Caki2 (cell line): ENCODE measurements at regions not wholly inside any gene's neighbourhood (a gene's known extent, or its start where the extent isn't known, plus 50 kb on each side); places are given as distances from the start of the nearest gene placed in this dataset.
"Not testable (repeated sequence)": the region's sequence is repeated elsewhere in the genome, so short reads cannot be mapped to it uniquely, and the experiment has no call there.

Source experiments
- DNase-seq: peaks from one replicate; pipeline ENCODE4 v3.0.0-alpha.2; 2015; ENCODE audit warnings: low read depth
- in situ Hi-C: cut with HindIII; loops from 2 replicates; pipeline ENCODE4 v1.10.0; 2016; ENCODE audit warnings: low sequenced_read_pairs, low pct_unique_long_range_greater_than_20kb, mixed read lengths

DNA sequence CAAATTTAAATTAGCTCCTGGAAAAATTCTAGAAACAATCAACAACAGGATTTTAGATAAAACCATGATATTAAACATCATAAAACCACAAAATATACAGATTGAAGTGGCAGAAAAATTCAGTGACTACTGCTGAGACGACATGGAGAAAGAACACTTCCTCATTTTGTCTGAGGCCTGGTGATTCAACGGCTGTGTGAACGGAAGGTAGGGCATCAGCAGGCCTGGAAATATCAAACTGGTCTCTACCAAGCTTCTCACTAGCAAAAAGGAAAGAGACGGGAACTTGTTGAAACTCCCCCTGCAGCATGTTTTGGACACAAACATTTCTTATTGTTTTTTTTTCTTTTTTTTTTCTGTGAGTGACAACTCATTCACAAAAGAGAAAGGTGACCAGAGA is 58.0 kb upstream of the AHI1 start:
- in situ Hi-C loops = no loop called here

DNA sequence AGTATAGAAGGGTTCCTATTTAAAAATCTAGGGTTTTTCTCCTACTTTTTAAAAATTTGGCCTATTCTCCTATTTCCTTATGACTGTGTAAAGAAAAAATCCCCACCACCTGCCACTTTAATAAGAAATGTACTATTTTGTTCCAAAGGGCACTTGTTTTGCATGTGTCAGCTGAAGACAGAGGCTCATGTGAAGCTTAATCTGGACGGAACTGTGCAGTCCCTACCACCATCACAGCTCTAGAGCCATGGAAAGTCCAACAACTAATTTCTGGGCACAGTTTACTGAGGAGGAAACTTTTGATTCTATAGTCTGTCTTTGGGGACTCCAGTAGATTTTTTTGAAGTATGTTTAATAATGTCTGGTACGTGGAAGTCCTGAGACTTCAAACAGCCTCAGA is 60.0 kb upstream of the AHI1 start:
- in situ Hi-C loops = no loop called here
- no peak for DNase-seq

More for the DNA sequence above, 58.0 kb upstream of the AHI1 start:
- DNase-seq = no peak

DNA sequence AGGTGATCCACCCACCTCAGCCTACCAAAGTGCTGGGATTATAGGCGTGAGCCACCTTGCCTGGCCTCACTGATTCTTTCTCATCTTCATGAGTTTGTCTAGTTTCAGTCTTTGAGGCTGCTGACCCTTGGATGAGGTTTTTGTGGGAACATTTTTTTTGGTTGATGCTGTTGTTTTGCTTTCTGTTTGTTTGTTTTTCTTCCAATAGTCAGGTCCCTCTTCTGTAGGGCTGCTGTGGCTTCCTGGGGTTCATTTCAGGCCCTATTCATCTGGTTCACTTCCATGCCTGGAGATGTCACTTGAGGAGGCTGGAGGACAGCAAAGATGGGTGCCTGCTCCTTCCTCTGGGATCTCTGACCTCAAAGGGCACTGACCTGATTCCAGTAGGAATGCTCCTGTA is 68.1 kb upstream of the AHI1 start:
- DNase-seq, in situ Hi-C loops: not testable (repeated sequence)

DNA sequence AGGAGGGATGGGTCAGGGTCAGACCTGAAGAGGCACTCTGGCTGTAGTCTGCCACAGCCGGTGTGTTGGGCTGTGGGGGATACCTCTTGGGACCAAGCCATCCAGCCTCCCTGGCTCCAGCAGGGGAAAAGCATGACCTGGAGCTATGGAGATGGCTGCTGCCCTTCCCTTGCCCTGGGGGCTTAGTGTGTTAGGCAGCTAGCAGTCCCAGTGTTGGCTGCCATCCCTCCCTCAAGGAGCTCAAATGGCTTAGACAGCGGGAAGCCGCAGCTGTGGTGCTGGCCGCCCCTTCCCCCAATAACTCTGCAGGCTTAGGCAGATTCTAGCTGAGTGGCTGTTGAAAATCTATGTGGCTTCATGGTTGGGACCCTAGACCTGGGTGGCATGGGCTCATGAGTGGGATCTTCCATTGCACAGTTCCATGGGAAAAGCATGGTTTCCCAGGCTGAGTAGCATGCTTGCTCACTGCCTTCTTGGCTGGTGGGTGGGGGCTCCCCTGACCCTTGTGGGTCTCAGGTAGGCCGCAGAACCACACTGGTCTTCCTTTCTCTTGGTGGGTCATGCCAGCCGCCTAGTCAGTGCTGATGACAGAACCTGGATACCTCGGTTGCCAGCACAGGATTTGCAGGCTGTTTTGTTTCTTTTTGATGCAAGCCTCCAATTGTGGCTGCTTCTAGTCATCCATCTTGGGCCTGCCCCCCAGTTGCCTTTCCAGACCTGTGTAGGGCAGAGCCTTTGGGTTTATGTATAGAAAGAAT is 69.0 kb upstream of the AHI1 start:
- no peak for DNase-seq

DNA sequence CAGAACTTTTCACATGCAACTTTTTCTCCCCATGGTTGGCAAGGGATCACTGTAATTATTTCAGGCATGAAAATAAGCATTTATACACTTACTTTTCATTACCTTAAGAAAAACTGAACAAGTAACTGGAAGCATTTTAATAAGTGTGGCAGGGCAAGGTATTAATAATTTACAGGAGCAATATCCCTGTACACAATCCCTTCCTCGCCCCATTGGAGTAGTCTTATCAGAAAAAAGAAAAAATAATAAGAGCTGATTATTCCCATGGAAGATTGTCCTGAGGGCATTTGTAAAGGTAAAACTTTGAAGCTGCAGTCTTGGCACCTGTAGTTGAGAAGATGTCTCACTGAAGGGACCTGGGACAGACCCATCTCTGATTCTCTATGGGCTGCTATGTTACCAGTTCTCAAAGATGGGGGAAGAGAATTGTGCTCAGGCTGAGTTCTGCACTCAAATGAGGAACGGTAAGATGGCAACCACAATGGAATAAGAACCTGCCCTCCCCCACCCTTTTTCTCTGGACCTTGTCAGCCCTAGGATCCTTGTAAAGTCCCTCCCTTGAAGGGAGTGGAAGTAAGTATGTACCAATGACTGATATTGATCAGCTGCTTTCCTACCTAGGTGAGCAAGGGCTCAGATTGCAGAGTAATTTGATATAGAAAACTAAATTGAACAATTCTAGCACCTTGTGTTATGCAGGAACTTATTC is 70.0 kb upstream of the AHI1 start:
- no peak for DNase-seq
- in situ Hi-C loops = no loop called here

More for the DNA sequence above, 69.0 kb upstream of the AHI1 start:
- in situ Hi-C loops = no loop called here

DNA sequence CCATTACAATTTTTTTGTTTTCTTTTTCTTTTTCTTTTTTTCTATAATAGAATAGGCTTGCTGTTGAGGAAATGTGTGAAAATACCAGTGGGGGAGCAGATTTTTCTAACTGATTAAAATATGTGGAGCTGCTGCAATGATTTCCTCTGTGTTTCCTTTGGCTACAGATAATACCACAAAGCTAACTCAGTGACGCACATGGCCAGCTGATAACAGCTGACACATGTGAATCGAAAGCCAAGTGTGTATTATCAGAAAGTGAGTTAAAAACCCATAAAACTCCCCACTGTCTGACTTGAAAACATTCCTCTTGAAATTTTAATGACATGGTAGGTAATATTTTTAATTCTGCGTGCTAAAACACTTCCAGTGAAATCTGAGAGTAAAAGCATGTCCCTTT is 70.8 kb upstream of the AHI1 start:
- no peak for DNase-seq
- in situ Hi-C loops = no loop called here

DNA sequence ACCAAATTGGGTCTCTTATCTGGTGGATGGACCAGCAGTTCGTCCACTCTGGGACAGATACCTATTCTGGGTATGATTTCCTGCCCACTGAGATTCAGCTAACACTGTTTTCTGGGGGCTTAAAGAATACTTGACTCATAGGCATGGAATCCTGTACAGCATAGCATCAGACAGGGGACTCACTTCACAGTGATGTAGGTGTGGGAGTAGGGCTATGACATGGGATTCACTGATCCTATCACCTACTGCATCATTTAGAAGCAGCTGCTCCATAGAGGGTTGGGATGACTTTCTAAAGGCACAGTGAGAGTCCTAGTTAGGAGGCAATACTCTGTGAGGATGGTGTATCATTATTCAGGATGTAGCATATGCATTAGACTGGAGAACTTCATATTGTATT is 74.5 kb upstream of the AHI1 start:
- DNase-seq = no peak
- in situ Hi-C loops = no loop called here

DNA sequence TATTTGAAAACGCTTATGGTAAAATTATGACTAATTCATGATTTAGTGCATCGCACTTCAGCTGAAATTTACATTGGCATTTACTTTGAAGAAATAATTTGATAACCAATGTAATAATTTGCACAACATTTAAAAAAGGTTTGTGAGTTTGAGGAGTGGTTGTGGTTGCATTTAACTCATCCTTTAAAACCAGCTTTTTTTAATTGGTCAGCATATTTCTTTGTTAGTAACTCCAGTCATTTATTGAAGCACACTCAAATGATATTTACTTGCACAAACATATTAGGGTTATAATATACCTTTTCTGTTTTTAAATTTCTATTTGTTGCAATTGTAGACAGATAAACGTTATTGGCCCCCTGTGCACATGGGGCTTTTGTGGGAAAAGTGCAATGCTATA is 78.1 kb upstream of the AHI1 start:
- DNase-seq = no peak
- in situ Hi-C loops = no loop called here

DNA sequence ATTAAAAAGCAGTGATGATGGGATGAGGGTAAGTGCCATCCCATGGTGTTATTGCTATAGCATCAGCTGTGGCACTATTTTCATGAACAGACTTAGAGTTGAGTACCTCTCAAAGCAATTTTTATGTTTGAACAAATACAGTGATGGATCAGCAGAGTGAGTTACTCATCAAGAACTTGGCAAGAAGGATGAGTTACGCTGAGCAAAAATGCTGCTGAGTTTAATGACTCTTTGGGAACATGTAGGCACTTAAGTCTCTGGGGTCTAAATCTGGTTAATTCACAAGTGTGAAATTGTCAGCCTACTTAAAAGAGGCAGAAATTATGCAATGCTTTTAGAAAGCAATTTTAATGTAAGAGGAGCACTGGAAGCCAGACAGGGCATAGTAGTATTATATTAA is 78.5 kb upstream of the AHI1 start:
- no peak for DNase-seq
- in situ Hi-C loops = no loop called here

DNA sequence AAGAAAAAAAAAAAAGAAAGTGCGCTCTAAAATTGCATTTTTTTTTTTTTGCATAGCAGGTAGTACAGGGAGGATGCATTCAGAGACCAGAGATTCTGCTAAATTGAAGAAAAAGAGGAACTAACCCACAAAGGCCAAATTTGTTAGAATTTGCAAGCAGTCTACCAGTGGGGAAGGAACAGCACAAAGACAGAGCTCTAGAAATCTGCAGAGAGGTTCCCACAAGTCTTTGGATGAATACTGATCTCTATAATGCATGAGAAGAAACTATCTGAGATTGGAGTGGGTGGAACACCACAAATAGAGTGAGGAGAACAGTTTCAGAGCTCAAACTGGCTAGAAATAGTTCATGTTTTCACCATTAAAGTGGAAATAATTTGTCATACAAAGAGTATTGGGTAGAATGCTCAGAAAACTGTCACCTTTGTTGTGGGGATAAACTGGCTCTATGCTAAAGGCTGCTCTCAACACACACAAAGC is 79.6 kb upstream of the AHI1 start:
- no peak for DNase-seq
- in situ Hi-C loops = no loop called here

DNA sequence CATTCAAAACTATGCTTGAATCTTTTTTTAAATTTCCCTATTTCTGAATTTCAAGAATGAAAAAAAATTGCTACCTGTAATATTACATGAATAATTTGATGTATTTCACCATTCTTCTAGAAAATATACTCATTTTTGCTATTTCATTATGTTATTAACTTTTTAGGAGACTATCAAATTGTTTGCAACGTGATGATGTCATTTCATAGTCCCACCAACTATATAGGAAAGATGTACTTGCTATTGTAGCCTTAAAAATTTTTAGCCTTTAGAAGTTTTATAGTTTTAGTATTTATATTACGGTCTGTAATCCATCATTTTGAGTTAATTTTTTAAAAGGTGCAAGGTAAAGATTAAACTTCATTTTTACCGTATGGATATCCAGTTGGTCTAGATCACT is 81.4 kb upstream of the AHI1 start:
- in situ Hi-C loops = no loop called here
- DNase-seq = no peak

DNA sequence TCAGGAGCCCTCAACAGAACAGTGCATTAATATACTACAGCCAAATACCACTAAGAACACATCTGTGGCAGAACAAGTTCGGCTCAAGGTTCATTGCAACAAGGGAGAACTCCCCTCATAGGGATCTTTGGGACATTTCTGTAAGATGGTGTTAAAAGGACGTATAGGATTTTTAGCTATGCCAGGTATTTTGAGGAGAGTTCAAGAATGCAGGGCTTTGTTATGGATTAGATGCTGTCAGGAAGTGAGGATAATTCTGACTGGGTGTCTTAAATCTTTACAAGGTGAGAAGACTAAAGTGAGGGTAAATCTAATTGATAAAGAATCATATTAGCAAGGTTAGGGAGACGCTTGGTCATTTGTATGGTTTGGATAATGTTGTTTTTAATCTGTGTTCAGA is 83.7 kb upstream of the AHI1 start:
- no peak for DNase-seq
- in situ Hi-C loops = no loop called here

DNA sequence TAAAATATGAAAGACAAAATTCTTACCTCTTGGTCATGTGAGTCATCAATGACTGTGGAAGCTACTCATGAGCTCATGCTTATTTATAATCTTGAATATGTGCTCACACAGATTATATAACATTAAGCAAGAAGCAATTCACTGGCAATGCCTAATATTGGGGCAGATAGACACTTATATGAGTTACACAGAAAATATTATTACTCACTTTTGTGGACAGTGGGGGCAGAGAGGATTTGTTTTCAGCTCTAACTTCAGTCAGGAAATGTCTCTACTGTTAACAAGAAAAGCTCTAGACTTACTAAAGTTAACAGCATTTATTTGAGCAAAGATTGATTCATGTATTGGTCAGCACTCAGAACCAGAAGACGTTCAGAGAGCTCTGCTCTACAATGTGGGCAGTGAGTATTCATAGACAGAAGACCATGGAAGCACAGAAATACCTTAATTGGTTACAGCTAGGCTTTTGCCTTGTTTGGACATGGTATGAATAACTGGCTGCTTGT is 85.8 kb upstream of the AHI1 start:
- in situ Hi-C loops = no loop called here
- DNase-seq = no peak

DNA sequence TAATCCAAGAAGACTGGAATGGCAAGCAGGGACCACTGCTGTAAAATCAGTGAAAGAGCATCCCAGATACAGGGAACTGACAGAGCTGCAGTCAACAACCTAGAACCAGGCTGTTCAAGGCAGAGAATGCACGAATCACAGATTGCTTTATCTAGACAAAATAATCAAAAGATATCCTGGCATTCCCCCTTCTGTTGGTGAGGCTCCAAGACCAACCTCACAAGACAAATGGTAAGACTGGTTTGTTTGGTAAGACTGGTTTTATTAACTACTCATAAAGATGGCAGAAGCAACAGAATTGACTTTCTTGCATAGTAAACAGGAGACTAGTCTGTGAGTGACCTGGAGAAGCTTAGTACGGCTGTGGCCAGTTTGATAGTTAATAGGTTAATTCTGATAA is 88.8 kb upstream of the AHI1 start:
- in situ Hi-C loops = no loop called here
- no peak for DNase-seq

DNA sequence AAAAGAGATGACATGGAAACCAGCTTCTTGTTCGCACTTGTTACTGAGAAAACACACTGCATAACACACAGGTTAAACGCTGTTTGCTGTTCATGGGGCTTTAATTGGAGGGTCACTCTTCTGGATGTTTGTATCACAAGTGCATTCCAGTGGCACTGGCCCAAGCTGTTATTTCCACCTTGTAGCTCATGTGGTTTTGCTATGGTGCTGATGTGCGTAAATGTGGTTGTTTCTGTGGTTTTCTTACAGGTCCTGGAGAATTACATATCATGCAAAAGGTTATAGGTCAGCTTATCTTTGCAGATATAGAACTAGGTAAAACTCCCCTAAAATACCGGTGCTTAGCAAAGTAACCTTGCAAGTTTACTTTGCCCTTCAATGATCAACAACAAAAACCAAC is 89.3 kb upstream of the AHI1 start:
- in situ Hi-C loops = no loop called here
- DNase-seq = no peak

DNA sequence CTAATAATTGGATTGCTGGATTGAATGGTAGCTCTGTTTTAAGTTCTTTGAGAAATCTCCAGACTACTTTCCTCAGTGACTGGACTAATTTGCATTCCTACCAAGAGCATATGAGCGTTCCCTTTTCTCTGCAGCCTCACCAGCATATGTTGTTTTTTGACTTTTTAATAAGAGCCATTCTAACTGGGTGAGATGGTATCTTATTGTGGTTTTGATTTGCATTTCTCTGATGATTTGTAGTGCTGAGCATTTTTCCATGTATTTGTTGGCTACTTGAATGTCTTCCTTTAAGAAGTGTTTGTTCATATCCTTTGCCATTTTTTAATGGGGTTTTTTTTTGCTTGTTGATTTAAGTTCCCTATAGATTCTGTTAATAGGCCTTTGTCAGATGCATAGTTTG is 94.7 kb upstream of the AHI1 start:
- in situ Hi-C loops = no loop called here
- DNase-seq = no peak

DNA sequence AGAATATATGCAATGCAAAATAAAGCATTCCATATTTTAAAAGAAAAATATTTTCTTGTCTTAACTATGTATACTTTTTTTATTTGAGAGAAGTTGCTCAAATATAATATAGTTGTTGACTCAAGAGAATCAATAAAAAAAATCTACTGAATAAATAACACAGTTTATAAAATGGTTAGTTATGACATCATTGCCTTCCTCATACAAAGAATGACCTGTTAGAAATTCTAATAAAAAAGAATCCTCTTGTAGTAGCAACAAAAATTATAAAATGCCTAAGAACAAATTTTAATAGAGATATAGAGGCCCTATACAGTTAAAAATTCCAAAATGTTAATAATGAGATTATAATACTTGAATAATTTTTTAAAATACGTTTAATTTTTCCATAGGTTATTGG is 96.5 kb upstream of the AHI1 start:
- DNase-seq = no peak
- in situ Hi-C loops = no loop called here

DNA sequence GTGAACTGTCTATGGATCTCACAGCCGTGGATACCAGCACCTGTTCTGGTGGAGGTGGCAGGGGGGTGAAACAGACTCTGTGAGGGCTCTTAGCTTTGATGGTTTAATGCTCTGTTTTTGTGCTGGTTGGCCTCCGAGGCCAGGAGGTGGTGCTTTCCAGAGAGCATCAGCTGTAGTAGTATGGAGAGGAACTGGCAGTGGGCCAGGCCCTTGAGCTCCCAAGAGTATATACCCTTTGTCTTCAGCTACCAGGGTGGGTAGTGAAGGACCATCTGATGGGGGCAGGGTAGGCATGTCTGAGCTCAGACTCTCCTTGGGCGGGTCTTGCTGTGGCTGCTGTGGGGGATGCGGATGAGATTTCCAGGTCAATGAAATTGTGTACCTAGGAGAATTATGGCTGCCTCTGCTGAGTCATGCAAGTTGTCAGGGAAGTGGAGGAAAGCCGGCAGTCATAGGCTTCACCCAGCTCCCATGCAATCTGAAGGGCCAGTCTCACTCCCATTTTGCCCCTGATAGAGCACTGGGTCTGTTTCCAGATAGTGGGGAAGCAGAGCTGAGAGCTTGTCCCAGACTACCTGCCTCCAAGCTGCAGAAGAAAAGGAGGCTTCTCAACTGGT is 102.7 kb upstream of the AHI1 start:
- DNase-seq = no peak
- in situ Hi-C loops = no loop called here

DNA sequence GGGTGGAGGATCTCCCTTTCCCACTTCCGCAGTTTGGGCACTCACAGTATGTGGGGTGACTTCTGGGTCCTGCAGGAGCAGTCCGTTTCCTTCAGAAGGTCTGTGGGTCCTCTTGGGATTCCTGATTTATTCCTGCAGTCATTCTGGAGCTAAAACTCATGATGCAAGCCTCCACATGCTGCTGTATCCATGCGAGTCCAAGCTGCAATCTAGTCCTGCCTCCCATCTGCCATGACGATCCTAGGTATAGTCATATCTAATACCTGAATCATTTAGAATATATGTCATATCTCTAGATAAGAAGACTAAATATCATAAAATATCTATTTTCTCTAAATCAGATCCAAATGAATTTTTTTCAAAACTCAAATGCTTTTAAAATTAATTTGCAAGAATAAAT is 103.4 kb upstream of the AHI1 start:
- in situ Hi-C loops = no loop called here
- no peak for DNase-seq
